KG1 (cell line): ENCODE measurements at regions not wholly inside any gene's neighbourhood (a gene's known extent, or its start where the extent isn't known, plus 50 kb on each side); places are given as distances from the start of the nearest gene placed in this dataset.
"Not testable (repeated sequence)": the region's sequence is repeated elsewhere in the genome, so short reads cannot be mapped to it uniquely, and the experiment has no call there.

Experiments
- DNase-seq: peaks from one replicate; lab custom pipeline; 2025; lab: John Stamatoyannopoulos, UW

DNA sequence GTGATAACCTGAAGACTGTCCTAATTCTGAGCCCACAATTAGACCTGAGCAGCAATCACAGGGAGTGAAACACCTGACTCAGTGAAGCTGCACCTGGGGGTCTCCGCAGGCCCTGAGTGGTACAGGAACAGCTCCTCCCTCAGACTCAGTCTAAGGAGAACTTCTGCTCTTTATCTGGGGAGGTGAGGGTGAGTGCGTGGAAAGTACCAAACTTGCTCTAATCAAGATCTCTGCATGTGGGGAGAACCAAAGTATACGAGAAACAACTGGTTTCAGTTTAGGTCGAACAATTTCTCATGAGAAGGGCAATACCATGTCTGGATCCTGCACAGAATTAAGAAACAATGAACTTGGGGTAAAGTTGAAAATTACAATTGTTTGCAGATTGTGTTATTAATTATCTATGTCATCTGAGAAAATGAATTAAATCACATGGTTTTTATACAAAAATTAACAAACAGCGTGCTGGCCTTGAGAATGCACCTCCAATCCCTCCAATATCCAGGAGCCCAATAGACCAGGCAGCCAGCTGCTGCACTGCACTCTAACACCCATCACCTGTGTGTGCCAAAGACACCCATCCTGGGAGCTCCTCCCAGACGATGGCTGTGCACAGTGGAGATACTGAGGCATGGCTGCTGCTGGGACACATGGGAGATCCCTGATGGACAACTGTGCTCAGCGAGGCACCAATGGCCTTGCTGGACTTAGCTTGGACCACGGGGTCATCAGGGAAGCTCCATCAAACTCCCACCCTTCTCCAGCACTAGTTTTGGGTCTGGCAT lies 828.8 kb downstream of the TMEM121 start:
- DNase-seq: not testable (repeated sequence)

GRCh38 chr14:106355881-106356642 lies 829.7 kb downstream of the TMEM121 start:
- not testable (repeated sequence) for DNase-seq

DNA sequence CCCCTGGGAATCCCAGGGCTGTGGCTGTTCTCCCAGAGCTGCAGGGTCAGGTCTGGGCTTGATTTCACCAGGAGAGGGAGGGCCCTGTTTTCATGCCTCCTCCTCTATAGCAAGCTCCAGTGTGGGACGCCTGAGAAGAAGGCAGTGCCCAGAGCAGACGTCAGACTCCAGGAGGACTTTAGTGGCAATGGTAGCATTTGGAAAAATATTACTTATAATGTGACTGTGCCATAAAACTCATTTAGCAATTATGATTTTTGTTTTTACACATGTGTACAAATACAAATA lies 830.2 kb downstream of the TMEM121 start:
- not testable (repeated sequence) for DNase-seq

DNA sequence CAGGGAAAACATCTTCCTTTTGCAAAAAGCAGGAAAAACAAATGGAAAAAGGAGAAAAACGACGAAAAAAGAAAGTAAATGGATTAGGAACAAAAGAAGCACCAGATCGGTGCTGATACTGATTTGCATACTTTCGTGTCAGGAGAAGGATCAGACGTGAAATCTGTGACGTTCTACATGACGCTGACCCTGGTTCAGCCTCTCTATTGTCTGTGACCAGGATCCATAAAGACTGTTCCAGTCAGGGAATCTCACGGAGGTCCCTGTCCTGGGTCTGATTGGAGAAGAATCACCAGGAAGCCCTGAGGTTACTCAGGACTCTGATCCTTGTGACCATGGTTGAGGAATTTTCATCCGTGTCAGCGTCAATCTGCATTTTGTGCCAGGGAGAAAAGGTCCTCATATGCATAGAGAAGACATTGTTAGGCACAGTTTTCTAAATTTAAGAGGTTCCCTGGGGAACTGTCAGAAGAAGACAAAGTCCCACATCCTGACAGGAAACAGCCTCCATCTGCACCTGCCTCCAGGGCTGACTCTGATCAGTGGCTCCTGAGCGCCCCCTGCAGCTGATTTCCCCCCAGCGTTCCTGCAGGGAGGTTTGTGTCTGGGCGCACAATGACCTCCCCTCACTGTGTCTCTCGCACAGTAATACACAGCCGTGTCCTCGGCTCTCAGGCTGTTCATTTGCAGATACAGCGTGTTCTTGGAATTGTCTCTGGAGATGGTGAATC lies 832.9 kb downstream of the TMEM121 start:
- not testable (repeated sequence) for DNase-seq

GRCh38 chr14:106365371-106365770 lies 839.0 kb downstream of the TMEM121 start:
- not testable (repeated sequence) for DNase-seq

GRCh38 chr14:106365894-106366293 lies 839.5 kb downstream of the TMEM121 start:
- DNase-seq: not testable (repeated sequence)

- not testable (repeated sequence) for DNase-seq
Measured at GRCh38 chr14:106366971-106367370, 840.6 kb downstream of the TMEM121 start.

GRCh38 chr14:106369456-106369855 lies 843.1 kb downstream of the TMEM121 start:
- not testable (repeated sequence) for DNase-seq

DNA sequence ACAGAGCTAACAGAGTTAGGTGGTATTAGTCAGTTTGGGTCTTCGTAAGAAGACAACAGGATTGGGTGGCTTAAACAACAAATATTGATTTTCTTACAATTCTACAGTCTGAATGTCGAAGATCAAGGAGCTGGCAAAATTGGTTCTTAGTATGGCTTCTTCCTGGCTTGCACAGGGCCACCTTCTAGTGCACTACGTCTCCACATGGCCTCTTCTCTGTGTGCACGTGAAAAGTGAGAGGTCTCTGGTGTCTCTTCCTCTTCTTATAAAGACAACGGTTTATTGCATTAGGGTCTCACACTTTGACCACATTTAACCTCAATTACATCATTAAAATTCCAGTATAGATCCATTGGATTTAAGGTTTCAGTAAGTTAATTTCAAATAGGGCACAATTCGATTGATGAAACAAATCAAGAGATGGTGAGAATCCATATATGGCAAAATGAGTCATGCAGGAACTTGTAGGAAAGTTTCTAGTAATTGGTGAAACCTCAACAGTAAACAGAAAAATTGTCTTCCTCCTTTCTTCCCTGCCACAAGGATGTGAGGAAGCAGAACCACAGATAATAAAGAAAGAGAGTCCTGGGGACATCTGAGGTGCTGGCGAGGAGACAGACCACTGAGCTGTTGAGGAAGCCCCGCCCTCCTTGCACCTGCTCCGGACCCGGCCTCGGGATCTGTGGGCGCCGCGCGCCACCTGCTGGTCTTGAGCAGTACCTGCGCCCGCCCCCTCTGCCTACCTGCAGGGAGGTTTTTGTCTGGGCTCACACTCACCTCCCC lies 846.7 kb downstream of the TMEM121 start:
- DNase-seq: peak; percentile 68

DNA sequence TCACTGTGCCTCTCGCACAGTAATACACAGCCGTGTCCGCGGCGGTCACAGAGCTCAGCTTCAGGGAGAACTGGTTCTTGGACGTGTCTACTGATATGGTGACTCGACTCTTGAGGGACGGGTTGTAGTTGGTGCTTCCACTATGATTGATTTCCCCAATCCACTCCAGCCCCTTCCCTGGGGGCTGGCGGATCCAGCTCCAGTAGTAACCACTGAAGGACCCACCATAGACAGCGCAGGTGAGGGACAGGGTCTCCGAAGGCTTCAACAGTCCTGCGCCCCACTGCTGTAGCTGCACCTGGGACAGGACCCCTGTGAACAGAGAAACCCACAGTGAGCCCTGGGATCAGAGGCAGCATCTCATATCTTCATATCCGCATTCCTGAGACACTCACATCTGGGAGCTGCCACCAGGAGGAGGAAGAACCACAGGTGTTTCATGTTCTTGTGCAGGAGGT lies 847.3 kb downstream of the TMEM121 start:
- not testable (repeated sequence) for DNase-seq

DNA sequence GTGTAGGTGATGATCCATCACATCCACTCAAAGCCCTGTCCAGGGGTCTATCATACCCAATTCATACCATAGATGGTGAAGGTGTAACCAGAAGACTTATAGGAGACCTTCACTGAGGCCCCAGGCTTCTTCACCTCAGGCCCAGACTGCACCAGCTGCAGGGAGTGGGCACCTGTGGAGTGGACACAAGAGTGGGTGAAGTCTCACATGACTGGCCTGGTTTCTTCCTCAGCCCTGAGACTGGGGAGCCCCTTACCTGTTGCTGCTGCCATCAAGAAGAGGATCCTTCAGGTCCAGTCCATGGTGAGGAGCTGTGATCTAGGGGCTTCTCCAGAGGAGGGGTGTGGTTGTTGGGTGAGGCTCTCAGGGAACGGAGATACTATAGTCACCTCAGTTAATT lies 851.0 kb downstream of the TMEM121 start:
- DNase-seq: no peak

- no peak for DNase-seq
Measured at GRCh38 chr14:106378191-106378590, 851.8 kb downstream of the TMEM121 start.

DNA sequence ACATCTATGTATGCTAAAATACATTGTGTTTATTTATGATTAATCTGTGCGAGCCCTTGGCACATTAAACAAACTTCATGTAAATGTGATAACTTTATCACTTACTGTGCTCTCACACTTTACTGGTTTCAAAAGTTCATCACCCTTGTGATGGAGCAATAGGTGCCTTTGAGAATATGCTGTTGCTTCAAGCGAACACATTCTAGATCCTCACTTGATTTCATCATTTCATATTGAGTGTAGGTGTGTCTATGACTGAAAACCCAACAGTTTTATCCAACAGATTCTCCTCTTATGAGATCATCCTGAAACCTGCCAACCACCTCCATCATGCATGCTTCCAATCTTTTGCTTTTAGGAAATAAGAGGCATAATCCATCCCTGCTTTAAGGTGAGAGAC lies 854.4 kb downstream of the TMEM121 start:
- DNase-seq: no peak

GRCh38 chr14:106389186-106389585 lies 862.8 kb downstream of the TMEM121 start:
- DNase-seq: not testable (repeated sequence)

- no peak for DNase-seq
Measured at GRCh38 chr14:106390401-106390800, 864.0 kb downstream of the TMEM121 start.

- DNase-seq: no peak
Measured at GRCh38 chr14:106390947-106391346, 864.6 kb downstream of the TMEM121 start.

- no peak for DNase-seq
Measured at GRCh38 chr14:106393742-106394141, 867.4 kb downstream of the TMEM121 start.

- no peak for DNase-seq
Measured at GRCh38 chr14:106395456-106396050, 869.2 kb downstream of the TMEM121 start.

GRCh38 chr14:106396999-106397398 lies 870.6 kb downstream of the TMEM121 start:
- no peak for DNase-seq

- not testable (repeated sequence) for DNase-seq
Measured at GRCh38 chr14:106398931-106399331, 872.5 kb downstream of the TMEM121 start.

- DNase-seq: not testable (repeated sequence)
Measured at GRCh38 chr14:106401316-106401715, 874.9 kb downstream of the TMEM121 start.
